SK-N-SH (cell line): ENCODE measurements at regions not wholly inside any gene's neighbourhood (a gene's known extent, or its start where the extent isn't known, plus 50 kb on each side); places are given as distances from the start of the nearest gene placed in this dataset.

ENCODE experiments used
- CTCF ChIA-PET: fragments of 300-600, 350-600 bp; formaldehyde crosslinking; extraction: SDS; loops from one replicate; lab custom pipeline; 2021; lab: Yijun Ruan, JAX
- POLR2A ChIA-PET: fragments of 350-600 bp; sonication (Branson Sonifier 250); formaldehyde crosslinking; extraction: SDS; loops from one replicate; lab custom pipeline; 2020; ENCODE audit warnings: antibody characterized with exemption, inconsistent platforms; lab: Yijun Ruan, JAX
- DNase-seq: peaks from one replicate; pipeline ENCODE4 v3.0.0; 2012
- H2AFZ ChIP-seq: fragments of 200-600 bp; sonication (generic); 2 replicates; pipeline ENCODE4 v1.8.1; 2016; ENCODE audit warnings: antibody characterized with exemption, mild to moderate bottlenecking, low read depth
- H3F3A ChIP-seq: fragments of 200-600 bp; sonication (generic); replicated peaks from 2 replicates; pipeline ENCODE3; 2016; ENCODE audit warnings: antibody characterized with exemption, mild to moderate bottlenecking; ENCODE audit not compliant: insufficient read depth
- H3K27ac ChIP-seq, 2 experiments: fragments of 200-500 bp in 1 of 2; fragments of 200-600 bp in 1 of 2; sonication (Bioruptor generic) in 1 of 2; sonication (generic), shearing (Covaris generic) in 1 of 2; 2 replicates each; pipeline versions ENCODE4 v1.5.1 to v1.6.1; 2014 to 2016; ENCODE audit warnings: low read depth in 2 of 2, inconsistent platforms in 1 of 2, low read length in 1 of 2, mild to moderate bottlenecking in 1 of 2, mixed read lengths in 1 of 2
- H3K27me3 ChIP-seq: fragments of 200-600 bp; sonication (generic), shearing (Covaris generic); 2 replicates; pipeline ENCODE4 v1.6.1; 2016; ENCODE audit warnings: mixed run types; ENCODE audit not compliant: insufficient read depth
- H3K36me3 ChIP-seq, 2 experiments: fragments of 200-500 bp in 1 of 2; fragments of 200-600 bp in 1 of 2; sonication (Bioruptor generic) in 1 of 2; sonication (generic) in 1 of 2; replicated peaks in 1 of 2; 2 replicates each; pipeline versions ENCODE3 to v1.5.1; 2014 to 2016; ENCODE audit warnings: low read length in 1 of 2, mild to moderate bottlenecking in 1 of 2; ENCODE audit not compliant: insufficient read depth in 2 of 2, control insufficient read depth in 1 of 2
- H3K4me1 ChIP-seq, 2 experiments: fragments of 200-500 bp in 1 of 2; fragments of 200-600 bp in 1 of 2; sonication (Bioruptor generic) in 1 of 2; sonication (generic), shearing (Covaris generic) in 1 of 2; 2 replicates each; pipeline versions ENCODE4 v1.5.1 to v1.6.1; 2014 to 2016; ENCODE audit warnings: low read depth in 1 of 2, low read length in 1 of 2, mixed run types in 1 of 2; ENCODE audit not compliant: insufficient read depth in 2 of 2, control insufficient read depth in 1 of 2
- H3K4me2 ChIP-seq: fragments of 200-600 bp; sonication (generic), shearing (Covaris generic); 2 replicates; pipeline ENCODE4 v1.6.1; 2017; ENCODE audit warnings: mixed run types
- H3K4me3 ChIP-seq, 2 experiments: fragments of 200-500 bp in 1 of 2; fragments of 200-600 bp in 1 of 2; sonication (Bioruptor generic) in 1 of 2; sonication (generic), shearing (Covaris generic) in 1 of 2; 2 replicates each; pipeline versions ENCODE4 v1.5.1 to v1.8.1; 2014 to 2016; ENCODE audit warnings: low read depth in 2 of 2, inconsistent platforms in 1 of 2, low read length in 1 of 2, mild to moderate bottlenecking in 1 of 2, mixed read lengths in 1 of 2, moderate library complexity in 1 of 2
- H3K79me2 ChIP-seq: fragments of 200-600 bp; sonication (generic); 2 replicates; pipeline ENCODE4 v1.8.1; 2017; ENCODE audit warnings: mild to moderate bottlenecking; ENCODE audit not compliant: insufficient read depth
- H3K9ac ChIP-seq: fragments of 200-600 bp; sonication (generic); 2 replicates; pipeline ENCODE4 v1.6.1; 2017; ENCODE audit warnings: mixed run types
- H3K9me2 ChIP-seq: fragments of 200-600 bp; sonication (generic); 2 replicates; pipeline ENCODE4 v1.6.1; 2017; ENCODE audit warnings: mixed run types
- H3K9me3 ChIP-seq: fragments of 200-600 bp; sonication (generic); 2 replicates; pipeline ENCODE4 v1.6.1; 2017; ENCODE audit warnings: mixed run types, mild to moderate bottlenecking, moderate library complexity
- H4K20me1 ChIP-seq: fragments of 200-600 bp; sonication (generic); 2 replicates; pipeline ENCODE4 v1.6.1; 2017; ENCODE audit warnings: mild to moderate bottlenecking, mixed run types; ENCODE audit not compliant: insufficient read depth
- EP300 ChIP-seq, 2 experiments: IDR thresholded peaks; 2 replicates each; pipeline versions ENCODE4 v1.4.0 to v1.6.1; 2012; ENCODE audit warnings: borderline replicate concordance in 1 of 2, low read depth in 1 of 2, low read length in 1 of 2
- FOXJ3 ChIP-seq: sonication (generic); formaldehyde crosslinking; IDR thresholded peaks from 2 replicates; pipeline ENCODE4 v1.5.1; 2020; ENCODE audit warnings: mild to moderate bottlenecking, missing genetic modification reagents
- FOXM1 ChIP-seq: IDR thresholded peaks from 2 replicates; pipeline ENCODE4 v1.4.0; 2012; ENCODE audit warnings: low read depth, mild to moderate bottlenecking
- GATA2 ChIP-seq: sonication (generic); formaldehyde crosslinking; IDR thresholded peaks from 2 replicates; pipeline ENCODE4 v1.5.0; 2020; ENCODE audit warnings: mild to moderate bottlenecking, missing genetic modification reagents
- MXI1 ChIP-seq: IDR thresholded peaks from 2 replicates; pipeline ENCODE4 v1.6.1; 2012; ENCODE audit warnings: mild to moderate bottlenecking, low read depth, low read length, improper control_type of control experiment
- NFIC ChIP-seq: IDR thresholded peaks from 2 replicates; pipeline ENCODE4 v1.4.0; 2012; ENCODE audit warnings: borderline replicate concordance
- NRF1 ChIP-seq: IDR thresholded peaks from 2 replicates; pipeline ENCODE4 v1.6.1; 2012; ENCODE audit warnings: low read depth, mild to moderate bottlenecking, low read length
- RAD21 ChIP-seq: IDR thresholded peaks from 2 replicates; pipeline ENCODE4 v1.6.1; 2012; ENCODE audit warnings: mild to moderate bottlenecking, low read length
- RCOR1 ChIP-seq: fragments of 150-350 bp; IDR thresholded peaks from 2 replicates; pipeline ENCODE4 v1.6.1; 2017; ENCODE audit warnings: antibody characterized with exemption, low read length
- RXRA ChIP-seq: IDR thresholded peaks from 2 replicates; pipeline ENCODE4 v1.4.0; 2012; ENCODE audit warnings: low read depth, mild to moderate bottlenecking, borderline replicate concordance
- SIN3A ChIP-seq: IDR thresholded peaks from 2 replicates; pipeline ENCODE4 v1.6.1; 2012; ENCODE audit warnings: low read depth, mild to moderate bottlenecking, low read length, moderate library complexity, borderline replicate concordance
- TCF12 ChIP-seq: IDR thresholded peaks from 2 replicates; pipeline ENCODE4 v1.4.0; 2012
- TEAD4 ChIP-seq: IDR thresholded peaks from 2 replicates; pipeline ENCODE4 v1.4.0; 2012; ENCODE audit warnings: mild to moderate bottlenecking, borderline replicate concordance; ENCODE audit not compliant: insufficient read depth
- WGBS: methylation state at CpG from one replicate; pipeline ENCODE4 v1.1.6; 2017; ENCODE audit warnings: low lambda C conversion rate; 5-methylcytosine and 5-hydroxymethylcytosine counted together
- TF ChIP-seq, protein P1 (sequence below): IDR thresholded peaks from 2 replicates; pipeline ENCODE4 v1.4.0; 2012; ENCODE audit warnings: low read depth, borderline replicate concordance
- TF ChIP-seq, protein P2 (sequence below): fragments of 150-350 bp; IDR thresholded peaks from 2 replicates; pipeline ENCODE4 v1.6.1; 2017; ENCODE audit warnings: antibody characterized with exemption, low read length, low read depth, borderline replicate concordance
- TF ChIP-seq, protein P3 (sequence below): IDR thresholded peaks from 2 replicates; pipeline ENCODE4 v1.4.0; 2012; ENCODE audit warnings: low read depth
- TF ChIP-seq, protein P4 (sequence below): IDR thresholded peaks from 2 replicates; pipeline ENCODE4 v1.6.1; 2012; ENCODE audit warnings: mild to moderate bottlenecking, low read depth, low read length, moderate library complexity
- TF ChIP-seq, protein P5 (sequence below): IDR thresholded peaks from 2 replicates; pipeline ENCODE4; 2012

DNA sequence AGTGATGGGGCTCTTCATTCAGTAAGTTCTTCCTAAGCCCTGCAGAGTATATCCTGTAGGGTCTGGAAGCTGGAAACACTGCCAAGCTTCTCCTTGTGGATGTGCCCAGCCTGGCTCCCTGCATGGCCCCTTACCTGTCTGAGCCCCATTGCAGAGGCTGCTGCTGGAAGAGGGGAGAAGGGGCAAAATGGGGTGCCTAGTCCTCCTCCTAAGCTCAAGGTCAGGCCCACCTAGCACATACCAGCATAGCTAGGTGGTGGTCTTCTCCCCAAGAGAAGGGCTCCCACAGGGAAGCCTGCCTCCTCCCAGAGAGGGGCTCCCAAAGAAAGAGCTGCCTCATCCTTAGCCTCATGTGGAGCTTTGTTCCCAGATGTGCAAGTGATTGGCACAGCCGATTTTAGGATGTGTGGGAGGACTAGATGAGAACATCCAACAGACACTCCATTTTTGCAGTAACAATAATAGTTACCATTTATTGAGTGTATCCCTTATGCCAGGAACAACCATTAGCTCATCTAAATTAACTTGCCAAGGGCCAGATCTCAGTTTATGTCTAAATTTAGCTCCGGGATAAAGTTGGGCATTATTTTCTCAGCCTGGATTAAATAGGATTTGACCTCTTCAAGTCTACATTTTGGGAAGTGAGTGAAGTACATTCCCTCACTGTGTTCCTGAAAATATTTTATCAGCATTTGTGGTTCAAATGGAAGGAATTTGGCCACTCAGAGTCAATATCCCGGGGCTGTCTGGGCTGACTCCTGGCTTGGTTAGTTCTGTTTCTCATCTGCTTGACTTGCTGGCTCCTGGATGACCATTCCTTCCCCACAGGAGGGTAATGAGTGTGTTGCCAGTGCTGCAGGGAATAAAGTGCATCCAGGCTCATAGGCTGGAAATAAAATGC lies 291.1 kb upstream of the ROPN1 start (continued):
- TF ChIP-seq, protein P1, sequence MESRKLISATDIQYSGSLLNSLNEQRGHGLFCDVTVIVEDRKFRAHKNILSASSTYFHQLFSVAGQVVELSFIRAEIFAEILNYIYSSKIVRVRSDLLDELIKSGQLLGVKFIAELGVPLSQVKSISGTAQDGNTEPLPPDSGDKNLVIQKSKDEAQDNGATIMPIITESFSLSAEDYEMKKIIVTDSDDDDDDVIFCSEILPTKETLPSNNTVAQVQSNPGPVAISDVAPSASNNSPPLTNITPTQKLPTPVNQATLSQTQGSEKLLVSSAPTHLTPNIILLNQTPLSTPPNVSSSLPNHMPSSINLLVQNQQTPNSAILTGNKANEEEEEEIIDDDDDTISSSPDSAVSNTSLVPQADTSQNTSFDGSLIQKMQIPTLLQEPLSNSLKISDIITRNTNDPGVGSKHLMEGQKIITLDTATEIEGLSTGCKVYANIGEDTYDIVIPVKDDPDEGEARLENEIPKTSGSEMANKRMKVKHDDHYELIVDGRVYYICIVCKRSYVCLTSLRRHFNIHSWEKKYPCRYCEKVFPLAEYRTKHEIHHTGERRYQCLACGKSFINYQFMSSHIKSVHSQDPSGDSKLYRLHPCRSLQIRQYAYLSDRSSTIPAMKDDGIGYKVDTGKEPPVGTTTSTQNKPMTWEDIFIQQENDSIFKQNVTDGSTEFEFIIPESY = no peak
- TF ChIP-seq TEAD4 = peak; percentile 46; the same call in 1 of the 2 replicates
- peak; percentile 85 for TF ChIP-seq TCF12
- TF ChIP-seq NFIC = peak; percentile 64; the same call in 1 of the 2 replicates
- TF ChIP-seq RXRA = no peak
- TF ChIP-seq, protein P2, sequence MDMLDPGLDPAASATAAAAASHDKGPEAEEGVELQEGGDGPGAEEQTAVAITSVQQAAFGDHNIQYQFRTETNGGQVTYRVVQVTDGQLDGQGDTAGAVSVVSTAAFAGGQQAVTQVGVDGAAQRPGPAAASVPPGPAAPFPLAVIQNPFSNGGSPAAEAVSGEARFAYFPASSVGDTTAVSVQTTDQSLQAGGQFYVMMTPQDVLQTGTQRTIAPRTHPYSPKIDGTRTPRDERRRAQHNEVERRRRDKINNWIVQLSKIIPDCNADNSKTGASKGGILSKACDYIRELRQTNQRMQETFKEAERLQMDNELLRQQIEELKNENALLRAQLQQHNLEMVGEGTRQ = no peak
- no peak for TF ChIP-seq NRF1
- TF ChIP-seq, protein P3, sequence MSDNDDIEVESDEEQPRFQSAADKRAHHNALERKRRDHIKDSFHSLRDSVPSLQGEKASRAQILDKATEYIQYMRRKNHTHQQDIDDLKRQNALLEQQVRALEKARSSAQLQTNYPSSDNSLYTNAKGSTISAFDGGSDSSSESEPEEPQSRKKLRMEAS = no peak
- no peak for TF ChIP-seq FOXM1

DNA sequence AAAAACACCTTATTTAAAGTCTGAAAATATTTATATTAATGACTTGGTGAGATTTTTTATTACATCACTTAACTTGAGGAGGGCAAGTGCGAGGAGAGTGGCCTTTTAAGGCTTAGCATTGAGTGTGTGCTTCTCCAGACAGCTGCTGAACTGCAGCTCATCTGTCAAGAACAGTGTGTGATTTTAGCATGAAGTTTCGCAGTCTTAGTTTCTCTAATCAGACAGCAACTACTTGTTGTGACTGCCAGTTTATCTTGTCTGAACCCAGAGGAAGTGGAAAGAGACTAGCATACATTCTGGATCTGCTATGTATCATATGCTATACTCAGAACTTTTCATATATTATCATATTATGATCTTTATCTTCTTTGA lies 291.7 kb upstream of the ROPN1 start:
- POLR2A ChIA-PET = interaction anchor here (1.7 kb wide), 1 partner anchor 251 kb away, joined by 5 read pairs; the partner anchor contains the start of gene KALRN
- Histone ChIP-seq H3K4me3 (no peak overlapping the region), H3K4me1 (peaks cover 0 to 43% of the 10 kb centered on the region in 2 experiments; a peak in 2 of 4 replicates), H3F3A (peaks cover 8% of the 10 kb centered on the region), H3K9ac (no peak overlapping the region), H3K27me3 (no peaks in the 10 kb centered on the region), H3K9me2 (no peaks in the 10 kb centered on the region), H4K20me1 (no peaks in the 10 kb centered on the region; the same call in 1 of the 2 replicates), H3K27ac (peak overlapping the region; percentile 77 to 100; a peak in 3 of 4 replicates), H3K36me3 (no peaks in the 10 kb centered on the region), H2AFZ (no peak overlapping the region), H3K79me2 (no peaks in the 10 kb centered on the region), H3K9me3 (no peaks in the 10 kb centered on the region), H3K4me2 (peak overlapping the region; percentile 26; the same call in 1 of the 2 replicates)
- CTCF ChIA-PET = interaction anchor here (0.9 to 5.6 kb wide), 17 partner anchors 12 to 406 kb away, joined by 3 to 49 read pairs (median 8); partner anchors contain the start of gene KALRN
- WGBS = 31% methylated on average over 2 of the region's 2 CpGs
- peak; percentile 41 for DNase-seq
- TF ChIP-seq RAD21 (peak; percentile 35), SIN3A (0 out of 2 replicates have a peak, but pooled peaks have one; percentile 12), GATA2 (CRISPR knock-in tag) (0 out of 2 replicates have a peak, but pooled peaks have one; percentile 43), FOXJ3 (0 out of 2 replicates have a peak, but pooled peaks have one; percentile 52), MXI1 (peak; percentile 40; the same call in 1 of the 2 replicates), EP300 (IDR thresholded peaks at IDR 0.05; ENCODE audit: borderline replicate concordance in 1 of 2, low read depth in 1 of 2, low read length in 1 of 2) (peak in 1 of 2 experiments; percentile 86; a peak in 2 of 4 replicates), RCOR1 (no peak; the same call in 1 of the 2 replicates), TCF12 (no peak)
- TF ChIP-seq, protein P2 = no peak
- TF ChIP-seq, protein P3 = no peak
- TF ChIP-seq, protein P4, sequence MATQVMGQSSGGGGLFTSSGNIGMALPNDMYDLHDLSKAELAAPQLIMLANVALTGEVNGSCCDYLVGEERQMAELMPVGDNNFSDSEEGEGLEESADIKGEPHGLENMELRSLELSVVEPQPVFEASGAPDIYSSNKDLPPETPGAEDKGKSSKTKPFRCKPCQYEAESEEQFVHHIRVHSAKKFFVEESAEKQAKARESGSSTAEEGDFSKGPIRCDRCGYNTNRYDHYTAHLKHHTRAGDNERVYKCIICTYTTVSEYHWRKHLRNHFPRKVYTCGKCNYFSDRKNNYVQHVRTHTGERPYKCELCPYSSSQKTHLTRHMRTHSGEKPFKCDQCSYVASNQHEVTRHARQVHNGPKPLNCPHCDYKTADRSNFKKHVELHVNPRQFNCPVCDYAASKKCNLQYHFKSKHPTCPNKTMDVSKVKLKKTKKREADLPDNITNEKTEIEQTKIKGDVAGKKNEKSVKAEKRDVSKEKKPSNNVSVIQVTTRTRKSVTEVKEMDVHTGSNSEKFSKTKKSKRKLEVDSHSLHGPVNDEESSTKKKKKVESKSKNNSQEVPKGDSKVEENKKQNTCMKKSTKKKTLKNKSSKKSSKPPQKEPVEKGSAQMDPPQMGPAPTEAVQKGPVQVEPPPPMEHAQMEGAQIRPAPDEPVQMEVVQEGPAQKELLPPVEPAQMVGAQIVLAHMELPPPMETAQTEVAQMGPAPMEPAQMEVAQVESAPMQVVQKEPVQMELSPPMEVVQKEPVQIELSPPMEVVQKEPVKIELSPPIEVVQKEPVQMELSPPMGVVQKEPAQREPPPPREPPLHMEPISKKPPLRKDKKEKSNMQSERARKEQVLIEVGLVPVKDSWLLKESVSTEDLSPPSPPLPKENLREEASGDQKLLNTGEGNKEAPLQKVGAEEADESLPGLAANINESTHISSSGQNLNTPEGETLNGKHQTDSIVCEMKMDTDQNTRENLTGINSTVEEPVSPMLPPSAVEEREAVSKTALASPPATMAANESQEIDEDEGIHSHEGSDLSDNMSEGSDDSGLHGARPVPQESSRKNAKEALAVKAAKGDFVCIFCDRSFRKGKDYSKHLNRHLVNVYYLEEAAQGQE = no peak
- TF ChIP-seq, protein P5, sequence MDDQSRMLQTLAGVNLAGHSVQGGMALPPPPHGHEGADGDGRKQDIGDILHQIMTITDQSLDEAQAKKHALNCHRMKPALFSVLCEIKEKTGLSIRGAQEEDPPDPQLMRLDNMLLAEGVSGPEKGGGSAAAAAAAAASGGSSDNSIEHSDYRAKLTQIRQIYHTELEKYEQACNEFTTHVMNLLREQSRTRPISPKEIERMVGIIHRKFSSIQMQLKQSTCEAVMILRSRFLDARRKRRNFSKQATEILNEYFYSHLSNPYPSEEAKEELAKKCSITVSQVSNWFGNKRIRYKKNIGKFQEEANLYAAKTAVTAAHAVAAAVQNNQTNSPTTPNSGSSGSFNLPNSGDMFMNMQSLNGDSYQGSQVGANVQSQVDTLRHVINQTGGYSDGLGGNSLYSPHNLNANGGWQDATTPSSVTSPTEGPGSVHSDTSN = no peak
